KG1 (cell line): ENCODE measurements at regions not wholly inside any gene's neighbourhood (a gene's known extent, or its start where the extent isn't known, plus 50 kb on each side); places are given as distances from the start of the nearest gene placed in this dataset.
"Not testable (repeated sequence)": the region's sequence is repeated elsewhere in the genome, so short reads cannot be mapped to it uniquely, and the experiment has no call there.

Experiments
- DNase-seq: peaks from one replicate; lab custom pipeline; 2025; lab: John Stamatoyannopoulos, UW

GRCh38 chr4:27728892-27729291 lies 868.3 kb downstream of the STIM2 start:
- no peak for DNase-seq

- DNase-seq: no peak
Measured at GRCh38 chr4:27742816-27743215, 882.2 kb downstream of the STIM2 start.

- no peak for DNase-seq
Measured at GRCh38 chr4:27759611-27760575, 899.3 kb downstream of the STIM2 start.

- no peak for DNase-seq
Measured at GRCh38 chr4:27763830-27764525, 903.3 kb downstream of the STIM2 start.

GRCh38 chr4:27764526-27764837 lies 903.8 kb downstream of the STIM2 start:
- no peak for DNase-seq

GRCh38 chr4:27770895-27771294 lies 910.3 kb downstream of the STIM2 start:
- DNase-seq: no peak

GRCh38 chr4:27775156-27775555 lies 914.5 kb downstream of the STIM2 start:
- no peak for DNase-seq

- no peak for DNase-seq
Measured at GRCh38 chr4:27779827-27780226, 919.2 kb downstream of the STIM2 start.

- DNase-seq: no peak
Measured at GRCh38 chr4:27787195-27787594, 926.6 kb downstream of the STIM2 start.

GRCh38 chr4:27789773-27790172 lies 929.1 kb downstream of the STIM2 start:
- DNase-seq: no peak

- no peak for DNase-seq
Measured at GRCh38 chr4:27790911-27791310, 930.3 kb downstream of the STIM2 start.

GRCh38 chr4:27791640-27792039 lies 931.0 kb downstream of the STIM2 start:
- no peak for DNase-seq

GRCh38 chr4:27807207-27807606 lies 946.6 kb downstream of the STIM2 start:
- DNase-seq: no peak

- DNase-seq: no peak
Measured at GRCh38 chr4:27811948-27812347, 951.3 kb downstream of the STIM2 start.

- DNase-seq: not testable (repeated sequence)
Measured at GRCh38 chr4:27813226-27813625, 952.6 kb downstream of the STIM2 start.

- not testable (repeated sequence) for DNase-seq
Measured at GRCh38 chr4:27813699-27814425, 953.2 kb downstream of the STIM2 start.

GRCh38 chr4:27819246-27819645 lies 958.6 kb downstream of the STIM2 start:
- DNase-seq: no peak

GRCh38 chr4:27828843-27829242 lies 968.2 kb downstream of the STIM2 start:
- no peak for DNase-seq

GRCh38 chr4:27830251-27830650 lies 969.6 kb downstream of the STIM2 start:
- no peak for DNase-seq

GRCh38 chr4:27835851-27836250 lies 975.2 kb downstream of the STIM2 start:
- no peak for DNase-seq

- DNase-seq: no peak
Measured at GRCh38 chr4:27836523-27836922, 975.9 kb downstream of the STIM2 start.

- no peak for DNase-seq
Measured at GRCh38 chr4:27843776-27844175, 983.1 kb downstream of the STIM2 start.

GRCh38 chr4:27844376-27844775 lies 983.7 kb downstream of the STIM2 start:
- no peak for DNase-seq
